ENCODE measurements at regions not wholly inside any gene's neighbourhood (a gene's known extent, or its start where the extent isn't known, plus 50 kb on each side); places are given as distances from the start of the nearest gene placed in this dataset.

- TF ChIP-seq MLX (CRISPR knock-in tag; IDR thresholded peaks at IDR 0.05) (no peak), ZBTB21 (CRISPR knock-in tag; IDR thresholded peaks at IDR 0.05; ENCODE audit: borderline replicate concordance) (no peak), ELF4 (CRISPR knock-in tag; IDR thresholded peaks at IDR 0.05; ENCODE audit: low read depth) (no peak)
These were observed 893.3 kb upstream of the TMEFF2 start (continued) for GRCh38 chr2:193088026-193088425.

GRCh38 chr2:193076995-193077394 lies 882.3 kb upstream of the TMEFF2 start:
- no peak for TF ChIP-seq SMAD4 (CRISPR knock-in tag; IDR thresholded peaks at IDR 0.05)
- TF ChIP-seq ZNF512 (CRISPR knock-in tag; IDR thresholded peaks at IDR 0.05; ENCODE audit: borderline replicate concordance) = no peak
- TF ChIP-seq ELF4 (CRISPR knock-in tag; IDR thresholded peaks at IDR 0.05; ENCODE audit: low read depth) = no peak
- TF ChIP-seq RORB (CRISPR knock-in tag; IDR thresholded peaks at IDR 0.05) = no peak
- no peak for TF ChIP-seq CDX4 (CRISPR knock-in tag; IDR thresholded peaks at IDR 0.05; ENCODE audit: borderline replicate concordance)
- TF ChIP-seq NR1H2 (CRISPR knock-in tag; IDR thresholded peaks at IDR 0.05) = no peak
- TF ChIP-seq NR3C1 (CRISPR knock-in tag; conservative IDR thresholded peaks at IDR 0.05; ENCODE audit: low read depth) = no peak
- no peak for TF ChIP-seq FOXK1 (CRISPR knock-in tag; IDR thresholded peaks at IDR 0.05)
- Mint-ChIP-seq H3K27ac (no peak overlapping the region), H3K4me1 (no peaks in the 10 kb centered on the region), H3K36me3 (peaks cover 6% of the 10 kb centered on the region; the same call in 1 of the 2 replicates), H3K4me3 (no peak overlapping the region), H3K9me3 (peaks cover 7% of the 10 kb centered on the region), H3K27me3 (ENCODE audit: low read depth) (no peaks in the 10 kb centered on the region)
- ChIA-PET POLR2A (no interaction called here), CTCF (no interaction called here)
- ATAC-seq (no peak), DNase-seq (ENCODE audit: low spot score) (no peak)

- no peak overlapping the region for H3K27ac Mint-ChIP-seq
- TF ChIP-seq USF2 (CRISPR knock-in tag; IDR thresholded peaks at IDR 0.05) (no peak), TP53 (CRISPR knock-in tag; IDR thresholded peaks at IDR 0.05) (no peak), ZMAT4 (CRISPR knock-in tag; IDR thresholded peaks at IDR 0.05) (no peak), NR1H2 (CRISPR knock-in tag; IDR thresholded peaks at IDR 0.05) (no peak), PRDM15 (CRISPR knock-in tag; IDR thresholded peaks at IDR 0.05) (no peak), ETV6 (CRISPR knock-in tag; IDR thresholded peaks at IDR 0.05) (no peak), NR2C2 (CRISPR knock-in tag; IDR thresholded peaks at IDR 0.05) (no peak), OVOL2 (CRISPR knock-in tag; IDR thresholded peaks at IDR 0.05; ENCODE audit: borderline replicate concordance) (no peak), ZBTB21 (CRISPR knock-in tag; IDR thresholded peaks at IDR 0.05; ENCODE audit: borderline replicate concordance) (no peak), CTCF (IDR thresholded peaks at IDR 0.05) (no peak)
- peaks cover 17% of the 10 kb centered on the region for H3K36me3 Mint-ChIP-seq
- ATAC-seq = no peak
- H3K4me1 Mint-ChIP-seq = no peaks in the 10 kb centered on the region
- peaks cover 24% of the 10 kb centered on the region for H3K9me3 Mint-ChIP-seq
- CTCF ChIA-PET = no interaction called here
- H3K27me3 Mint-ChIP-seq (ENCODE audit: low read depth) = no peaks in the 10 kb centered on the region
- no peak for DNase-seq (ENCODE audit: low spot score)
- POLR2A ChIA-PET = no interaction called here
- no peak overlapping the region for H3K4me3 Mint-ChIP-seq
These were observed 880.2 kb upstream of the TMEFF2 start for GRCh38 chr2:193074933-193075332.

Measured in WTC11 (cell line).